C4-2B (cell line): ENCODE measurements at regions not wholly inside any gene's neighbourhood (a gene's known extent, or its start where the extent isn't known, plus 50 kb on each side); places are given as distances from the start of the nearest gene placed in this dataset.

Source experiments
- H3K27ac ChIP-seq: fragments of 450-650 bp; 2 replicates; pipeline ENCODE4 v1.5.1; 2017
- ZFX ChIP-seq: fragments of 450-650 bp; IDR thresholded peaks from 2 replicates; pipeline ENCODE4 v1.6.1; 2017
- TF ChIP-seq, protein P1 (sequence below): fragments of 450-650 bp; conservative IDR thresholded peaks from 2 replicates; pipeline ENCODE4 v1.5.1; 2017; ENCODE audit warnings: mild to moderate bottlenecking

DNA sequence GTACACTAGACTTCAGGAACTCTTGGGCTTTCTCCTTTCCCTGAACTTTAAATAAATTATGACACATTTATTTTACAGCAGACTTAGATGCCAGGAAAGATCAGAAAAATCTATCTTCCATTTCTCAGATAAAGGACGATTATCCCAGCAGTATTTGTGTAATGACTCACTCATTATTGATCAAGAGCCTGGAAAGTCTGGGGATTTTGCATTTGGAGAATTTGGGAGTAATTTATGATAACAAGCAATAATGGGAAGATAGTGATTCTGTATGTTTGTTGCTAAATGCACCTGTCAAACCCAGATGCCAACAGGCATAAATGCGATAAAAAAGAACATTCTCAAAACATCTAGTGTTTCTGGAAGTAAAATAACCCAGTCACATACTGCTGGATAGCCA is 480.2 kb upstream of the ATP2B1 start:
- TF ChIP-seq, protein P1, sequence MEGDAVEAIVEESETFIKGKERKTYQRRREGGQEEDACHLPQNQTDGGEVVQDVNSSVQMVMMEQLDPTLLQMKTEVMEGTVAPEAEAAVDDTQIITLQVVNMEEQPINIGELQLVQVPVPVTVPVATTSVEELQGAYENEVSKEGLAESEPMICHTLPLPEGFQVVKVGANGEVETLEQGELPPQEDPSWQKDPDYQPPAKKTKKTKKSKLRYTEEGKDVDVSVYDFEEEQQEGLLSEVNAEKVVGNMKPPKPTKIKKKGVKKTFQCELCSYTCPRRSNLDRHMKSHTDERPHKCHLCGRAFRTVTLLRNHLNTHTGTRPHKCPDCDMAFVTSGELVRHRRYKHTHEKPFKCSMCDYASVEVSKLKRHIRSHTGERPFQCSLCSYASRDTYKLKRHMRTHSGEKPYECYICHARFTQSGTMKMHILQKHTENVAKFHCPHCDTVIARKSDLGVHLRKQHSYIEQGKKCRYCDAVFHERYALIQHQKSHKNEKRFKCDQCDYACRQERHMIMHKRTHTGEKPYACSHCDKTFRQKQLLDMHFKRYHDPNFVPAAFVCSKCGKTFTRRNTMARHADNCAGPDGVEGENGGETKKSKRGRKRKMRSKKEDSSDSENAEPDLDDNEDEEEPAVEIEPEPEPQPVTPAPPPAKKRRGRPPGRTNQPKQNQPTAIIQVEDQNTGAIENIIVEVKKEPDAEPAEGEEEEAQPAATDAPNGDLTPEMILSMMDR = no peak
- no peak for TF ChIP-seq ZFX
- no peak overlapping the region for H3K27ac ChIP-seq

DNA sequence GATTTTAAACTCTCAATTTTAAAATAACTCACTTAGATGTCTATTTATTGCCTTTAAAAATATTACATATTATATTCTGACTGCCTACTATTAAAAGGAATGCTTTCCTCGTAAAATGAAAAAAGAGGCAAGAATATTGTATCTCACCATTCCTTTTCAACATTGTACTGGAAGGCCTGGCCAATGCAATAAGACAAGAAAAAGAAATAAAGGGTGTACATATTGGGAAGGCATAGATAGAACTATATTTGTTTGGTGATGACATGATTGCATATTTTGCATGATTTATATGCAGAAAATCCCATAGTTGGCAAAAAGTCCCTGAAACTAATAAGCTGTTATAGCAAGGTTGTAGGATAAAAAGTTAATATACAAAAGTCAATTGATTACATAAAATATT is 474.6 kb upstream of the ATP2B1 start:
- TF ChIP-seq, protein P1 = no peak
- TF ChIP-seq ZFX = no peak

DNA sequence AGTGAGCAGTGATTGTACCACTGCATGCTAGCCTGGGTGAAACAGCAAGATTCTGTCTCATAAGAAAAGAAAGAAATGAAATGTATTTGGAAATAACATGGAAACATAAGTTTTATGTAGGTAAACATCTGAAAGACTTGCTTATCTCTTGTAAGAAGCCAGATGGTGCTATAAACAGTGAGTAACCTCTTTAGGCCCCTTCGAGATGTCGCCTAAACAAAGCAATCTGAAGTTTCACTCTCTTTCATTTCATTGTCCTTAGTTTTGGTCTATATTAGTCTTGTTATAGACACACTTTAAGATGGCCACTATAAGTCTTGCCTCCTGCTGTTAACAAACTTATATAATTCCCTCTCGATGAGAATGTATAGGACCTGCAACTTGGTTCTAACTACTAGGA is 472.6 kb upstream of the ATP2B1 start:
- no peak overlapping the region for H3K27ac ChIP-seq
- no peak for TF ChIP-seq ZFX
- TF ChIP-seq, protein P1 = no peak

More for the DNA sequence above, 474.6 kb upstream of the ATP2B1 start:
- H3K27ac ChIP-seq = no peak overlapping the region

DNA sequence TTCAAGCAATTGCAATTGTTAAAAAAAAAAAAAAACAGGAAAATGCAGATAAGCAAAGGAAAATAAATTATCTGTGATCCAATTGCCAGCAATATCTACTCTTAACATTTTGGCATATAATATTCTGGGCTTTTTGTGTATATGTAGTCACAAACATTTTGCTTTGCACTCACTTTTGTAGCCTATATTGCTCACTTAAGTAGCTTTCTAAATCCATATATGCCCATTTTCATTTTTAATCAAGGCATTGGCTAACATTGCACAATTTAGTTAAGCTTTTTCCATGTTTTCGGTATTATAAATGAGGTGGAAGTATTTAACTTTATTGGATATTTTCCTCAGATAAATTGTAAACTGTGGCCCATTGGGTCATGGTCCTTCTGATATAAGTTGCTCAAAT is 466.3 kb upstream of the ATP2B1 start:
- TF ChIP-seq, protein P1 = no peak
- TF ChIP-seq ZFX = no peak
- no peak overlapping the region for H3K27ac ChIP-seq

DNA sequence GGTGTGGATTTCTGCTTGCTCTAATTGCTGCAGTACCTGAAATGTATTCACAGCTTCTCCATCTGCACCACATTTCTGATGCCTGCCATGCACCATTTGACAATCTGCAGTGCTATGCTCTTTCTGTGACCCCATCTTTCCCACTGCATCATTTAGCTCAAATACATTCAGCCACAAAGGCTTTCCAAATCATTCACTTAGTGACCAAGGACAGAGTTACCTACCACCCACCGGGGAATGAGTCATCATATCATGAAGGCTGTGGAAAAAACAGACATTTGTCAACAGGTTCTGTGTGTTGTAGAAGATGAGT is 465.5 kb upstream of the ATP2B1 start:
- no peak for TF ChIP-seq ZFX
- TF ChIP-seq, protein P1 = no peak
- H3K27ac ChIP-seq = no peak overlapping the region

DNA sequence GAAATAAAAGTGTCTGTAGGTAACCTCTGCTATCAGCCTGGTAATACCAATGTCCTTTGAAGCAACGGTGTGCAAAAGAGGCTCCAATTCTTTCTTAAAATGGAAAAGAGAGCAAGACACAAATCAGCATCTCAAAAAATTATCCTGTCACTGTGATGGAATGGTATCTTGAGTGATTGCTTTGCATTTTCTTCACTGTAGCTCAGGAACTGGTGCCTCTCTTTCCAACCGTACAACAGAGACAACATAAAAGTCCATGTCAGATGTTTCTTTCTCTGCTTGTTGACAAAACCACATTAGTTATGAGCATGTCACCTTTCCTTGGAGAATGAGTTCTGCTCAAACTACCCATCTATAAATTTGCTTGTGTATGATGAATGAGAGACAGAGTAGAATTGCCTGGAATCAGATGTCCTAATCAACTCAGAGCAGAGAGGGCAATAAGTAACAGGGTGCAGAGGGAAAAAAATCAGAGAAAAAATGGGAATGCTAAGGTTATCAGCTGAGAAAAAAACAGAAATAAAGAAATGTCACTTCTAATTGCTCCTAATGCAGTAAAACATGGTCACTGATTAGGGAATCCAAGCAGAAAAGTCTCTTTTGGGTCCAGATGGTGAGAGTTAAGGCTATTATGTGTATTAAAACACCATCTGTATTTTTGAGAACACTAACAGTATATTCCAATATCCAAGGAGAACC is 465.0 kb upstream of the ATP2B1 start:
- TF ChIP-seq ZFX = no peak
- TF ChIP-seq, protein P1 = no peak
- no peak overlapping the region for H3K27ac ChIP-seq

DNA sequence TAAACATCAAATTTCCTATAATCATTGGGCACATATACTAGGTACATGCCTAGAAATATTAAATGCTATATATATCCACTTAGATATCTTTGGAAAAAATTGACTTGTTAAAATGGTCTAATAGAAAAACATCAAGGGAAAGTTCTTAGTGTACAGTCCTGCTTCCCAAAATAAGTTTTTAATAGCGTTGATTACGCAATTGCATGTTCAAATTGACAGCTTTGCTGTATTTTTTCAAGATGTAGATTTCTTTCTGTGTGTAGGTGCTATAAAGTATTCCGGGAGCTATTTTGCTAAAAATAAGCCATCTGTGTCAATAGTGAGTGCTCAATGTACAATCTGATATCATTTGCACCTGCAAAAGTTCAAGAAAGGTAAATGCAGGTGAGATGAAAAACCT is 463.9 kb upstream of the ATP2B1 start:
- H3K27ac ChIP-seq = no peak overlapping the region
- TF ChIP-seq, protein P1 = no peak
- no peak for TF ChIP-seq ZFX
